B cell (primary cell): ENCODE measurements at regions not wholly inside any gene's neighbourhood (a gene's known extent, or its start where the extent isn't known, plus 50 kb on each side); places are given as distances from the start of the nearest gene placed in this dataset.

ENCODE experiments used
- ATAC-seq: fragments of 200-7000 bp; cut with Tn5 transposase; one replicate; pipeline ENCODE4 v1.10.0; 2021; ENCODE audit warnings: low read depth, mild to moderate bottlenecking, moderate number of reproducible peaks, moderate library complexity
- CTCF ChIA-PET: fragments of 350-600 bp; sonication (Branson Sonifier 250); formaldehyde crosslinking; loops from one replicate; lab custom pipeline; 2021; ENCODE audit warnings: antibody characterized with exemption, inconsistent platforms; lab: Charles Lee
- POLR2A ChIA-PET: fragments of 350-600 bp; sonication (Branson Sonifier 250); formaldehyde crosslinking; loops from one replicate; lab custom pipeline; 2021; ENCODE audit warnings: antibody characterized with exemption; lab: Charles Lee
- DNase-seq: peaks from one replicate; pipeline ENCODE4 v3.0.0; 2013
- H2AFZ ChIP-seq: 2 replicates; pipeline ENCODE4 v1.6.1; 2012; ENCODE audit warnings: mild to moderate bottlenecking, low read depth, low read length; ENCODE audit not compliant: insufficient read depth, poor library complexity, severe bottlenecking
- H3K27ac ChIP-seq, 2 donors: 1 replicate in 1 of 2; 2 replicates in 1 of 2; pipeline ENCODE4 v1.5.1; 2012 to 2013; ENCODE audit warnings: low read length in 2 of 2, mild to moderate bottlenecking in 2 of 2, moderate library complexity in 1 of 2
- H3K27me3 ChIP-seq, 4 experiments: fragments of 200-600 bp in 1 of 4; sonication (generic) in 1 of 4; replicated peaks in 1 of 4; 1 replicate in 2 of 4; 2 replicates in 2 of 4; pipeline versions ENCODE4 v1.6.1 to v1.7.0; 2013 to 2016; ENCODE audit warnings: low read length in 3 of 4, mild to moderate bottlenecking in 2 of 4, mixed read lengths in 1 of 4, moderate library complexity in 1 of 4; ENCODE audit not compliant: insufficient read depth in 4 of 4, control insufficient read depth in 3 of 4; ENCODE audit errors: control extremely low read depth in 1 of 4
- H3K36me3 ChIP-seq, 2 experiments: replicated peaks in 1 of 2; 1 replicate in 1 of 2; 2 replicates in 1 of 2; pipeline versions ENCODE4 v1.6.1 to v1.7.1; 2013; ENCODE audit warnings: low read length in 1 of 2; ENCODE audit not compliant: insufficient read depth in 2 of 2, control insufficient read depth in 1 of 2; ENCODE audit errors: control extremely low read depth in 1 of 2, extremely low read depth in 1 of 2
- H3K4me1 ChIP-seq, 2 donors: fragments of 200-600 bp in 1 of 2; sonication (generic) in 1 of 2; 1 replicate in 1 of 2; 2 replicates in 1 of 2; pipeline versions ENCODE4 v1.5.1 to v1.6.1; 2013 to 2017; ENCODE audit warnings: low read length in 2 of 2; ENCODE audit not compliant: control insufficient read depth in 2 of 2, insufficient read depth in 2 of 2
- H3K4me2 ChIP-seq: replicated peaks from 2 replicates; pipeline ENCODE3; 2012; ENCODE audit warnings: mild to moderate bottlenecking, low read depth, low read length; ENCODE audit not compliant: poor library complexity, severe bottlenecking
- H3K4me3 ChIP-seq, 5 experiments: fragments of 200-600 bp in 1 of 5; sonication (generic) in 1 of 5; 1 replicate in 3 of 5; 2 replicates in 2 of 5; pipeline versions ENCODE4 v1.5.1 to v1.7.0; 2011 to 2016; ENCODE audit warnings: low read length in 4 of 5, mild to moderate bottlenecking in 4 of 5, low read depth in 2 of 5, control low read depth in 1 of 5, moderate library complexity in 1 of 5; ENCODE audit not compliant: insufficient read depth in 1 of 5; ENCODE audit errors: control extremely low read depth in 1 of 5, extremely low read depth in 1 of 5
- H3K79me2 ChIP-seq: fragments of 200-600 bp; sonication (generic); one replicate; pipeline ENCODE4 v1.6.0; 2016; ENCODE audit warnings: low read length; ENCODE audit not compliant: control insufficient read depth, insufficient read depth
- H3K9ac ChIP-seq: fragments of 200-600 bp; sonication (generic); 2 replicates; pipeline ENCODE4 v1.6.1; 2017; ENCODE audit warnings: mild to moderate bottlenecking, low read length, moderate library complexity
- H3K9me3 ChIP-seq, 3 donors: one replicate each; pipeline versions ENCODE4 v1.6.1 to v1.7.1; 2013; ENCODE audit warnings: low read length in 2 of 3; ENCODE audit not compliant: control insufficient read depth in 2 of 3, insufficient read depth in 1 of 3; ENCODE audit errors: control extremely low read depth in 1 of 3
- H4K20me1 ChIP-seq: 2 replicates; pipeline ENCODE4 v1.6.0; 2012; ENCODE audit warnings: mild to moderate bottlenecking, low read length; ENCODE audit not compliant: insufficient read depth, control insufficient read depth, poor library complexity, severe bottlenecking
- H3K27ac Mint-ChIP-seq: one replicate; pipeline ENCODE4 v1.8.0; 2021; ENCODE audit warnings: mixed read lengths
- H3K27me3 Mint-ChIP-seq: one replicate; pipeline ENCODE4 v1.8.0; 2021; ENCODE audit warnings: mixed read lengths
- H3K4me1 Mint-ChIP-seq: one replicate; pipeline ENCODE4 v1.8.0; 2021; ENCODE audit warnings: mixed read lengths
- H3K4me3 Mint-ChIP-seq: one replicate; pipeline ENCODE4 v1.8.0; 2021; ENCODE audit warnings: mixed read lengths
- H3K9me3 Mint-ChIP-seq: one replicate; pipeline ENCODE4 v1.8.0; 2022; ENCODE audit warnings: mixed read lengths; ENCODE audit not compliant: insufficient read depth
- CTCF ChIP-seq: fragments of 200-600 bp; IDR thresholded peaks from one replicate; pipeline ENCODE4 v1.8.0; 2022; ENCODE audit warnings: antibody characterized with exemption, mild to moderate bottlenecking
- EZH2 ChIP-seq: IDR thresholded peaks from 2 replicates; pipeline ENCODE4 v1.6.1; 2012; ENCODE audit warnings: borderline replicate concordance, low read depth, mild to moderate bottlenecking, moderate library complexity, low read length; ENCODE audit not compliant: insufficient read depth, poor library complexity, severe bottlenecking
- WGBS: methylation state at CpG from one replicate; pipeline ENCODE4 v1.1.5; 2013; ENCODE audit warnings: missing lambda C conversion rate; ENCODE audit not compliant: insufficient coverage; 5-methylcytosine and 5-hydroxymethylcytosine counted together
- intact Hi-C: fragments of 100-400 bp; cut with micrococcal nuclease; formaldehyde crosslinking; loops from one replicate; pipeline ENCODE4 v1.10.0; 2022

GRCh38 chr16:87125206-87126155 lies 191.7 kb downstream of the C16orf95 start:
- 93% methylated on average over 36 of the region's 38 CpGs for WGBS
- Histone ChIP-seq H3K9ac (no peak overlapping the region), H3K4me1 (no peaks in the 10 kb centered on the region), H3K4me3 (no peak overlapping the region), H3K4me2 (no peak overlapping the region), H3K27me3 (peaks cover 0 to 4% (median 0%) of the 10 kb centered on the region in 4 experiments), H2AFZ (no peak overlapping the region), H3K9me3 (peaks cover 0 to 18% (median 0%) of the 10 kb centered on the region in 3 donors), H4K20me1 (no peaks in the 10 kb centered on the region), H3K27ac (no peak overlapping the region), H3K79me2 (no peaks in the 10 kb centered on the region), H3K36me3 (no peaks in the 10 kb centered on the region)
- H3K27ac Mint-ChIP-seq: no peak overlapping the region
- no peak overlapping the region for H3K4me3 Mint-ChIP-seq
- ATAC-seq (no peak), DNase-seq (no peak)
- no peaks in the 10 kb centered on the region for H3K9me3 Mint-ChIP-seq
- TF ChIP-seq CTCF (no peak), EZH2 (no peak)
- CTCF ChIA-PET: no interaction called here
- POLR2A ChIA-PET: no interaction called here
- H3K27me3 Mint-ChIP-seq: peaks cover 12% of the 10 kb centered on the region
- intact Hi-C loops: no loop called here
- no peaks in the 10 kb centered on the region for H3K4me1 Mint-ChIP-seq

GRCh38 chr16:87126403-87127025 lies 190.7 kb downstream of the C16orf95 start:
- Histone ChIP-seq H2AFZ (no peak overlapping the region), H3K9me3 (peaks cover 0 to 18% (median 0%) of the 10 kb centered on the region in 3 donors), H3K36me3 (no peaks in the 10 kb centered on the region), H3K27me3 (no peaks in the 10 kb centered on the region), H4K20me1 (no peaks in the 10 kb centered on the region), H3K4me1 (no peaks in the 10 kb centered on the region), H3K4me2 (no peak overlapping the region), H3K27ac (no peak overlapping the region), H3K9ac (no peak overlapping the region), H3K4me3 (no peak overlapping the region), H3K79me2 (no peaks in the 10 kb centered on the region)
- POLR2A ChIA-PET: no interaction called here
- Mint-ChIP-seq H3K4me1 (no peaks in the 10 kb centered on the region), H3K27me3 (peaks cover 6% of the 10 kb centered on the region), H3K4me3 (no peak overlapping the region), H3K27ac (no peak overlapping the region), H3K9me3 (no peaks in the 10 kb centered on the region)
- 90% methylated on average over 10 of the region's 13 CpGs for WGBS
- TF ChIP-seq CTCF (no peak), EZH2 (no peak)
- DNase-seq (no peak), ATAC-seq (no peak)
- intact Hi-C loops: no loop called here
- CTCF ChIA-PET: no interaction called here
